Glutamatergic neuron (in vitro differentiated cells): ENCODE measurements at regions not wholly inside any gene's neighbourhood (a gene's known extent, or its start where the extent isn't known, plus 50 kb on each side); places are given as distances from the start of the nearest gene placed in this dataset.

ENCODE experiments used
- DNase-seq: peaks from one replicate; pipeline ENCODE4 v3.0.0; 2022
- H3K27ac Mint-ChIP-seq: one replicate; pipeline ENCODE4 v1.8.0; 2020; ENCODE audit warnings: mild to moderate bottlenecking, mixed read lengths, inconsistent platforms; ENCODE audit not compliant: unreplicated experiment
- H3K27me3 Mint-ChIP-seq: one replicate; pipeline ENCODE4 v1.8.0; 2020; ENCODE audit warnings: mild to moderate bottlenecking, moderate library complexity, mixed read lengths, inconsistent platforms; ENCODE audit not compliant: unreplicated experiment
- H3K36me3 Mint-ChIP-seq: one replicate; pipeline ENCODE4 v1.8.0; 2020; ENCODE audit warnings: mild to moderate bottlenecking, mixed read lengths, inconsistent platforms; ENCODE audit not compliant: unreplicated experiment
- H3K4me1 Mint-ChIP-seq: one replicate; pipeline ENCODE4 v1.8.0; 2020; ENCODE audit warnings: mild to moderate bottlenecking, low read depth, mixed read lengths, inconsistent platforms; ENCODE audit not compliant: unreplicated experiment
- H3K4me3 Mint-ChIP-seq: one replicate; pipeline ENCODE4 v1.8.0; 2020; ENCODE audit warnings: mild to moderate bottlenecking, mixed read lengths, inconsistent platforms; ENCODE audit not compliant: unreplicated experiment
- H3K9me3 Mint-ChIP-seq: one replicate; pipeline ENCODE4 v1.8.0; 2020; ENCODE audit warnings: mild to moderate bottlenecking, moderate library complexity, mixed read lengths, inconsistent platforms; ENCODE audit not compliant: unreplicated experiment
- TF ChIP-seq, protein P1 (sequence below): fragments of 200-600 bp; sonication (generic); IDR thresholded peaks from one replicate; pipeline ENCODE4 v1.5.0; 2021; ENCODE audit not compliant: partially characterized antibody, unreplicated experiment

DNA sequence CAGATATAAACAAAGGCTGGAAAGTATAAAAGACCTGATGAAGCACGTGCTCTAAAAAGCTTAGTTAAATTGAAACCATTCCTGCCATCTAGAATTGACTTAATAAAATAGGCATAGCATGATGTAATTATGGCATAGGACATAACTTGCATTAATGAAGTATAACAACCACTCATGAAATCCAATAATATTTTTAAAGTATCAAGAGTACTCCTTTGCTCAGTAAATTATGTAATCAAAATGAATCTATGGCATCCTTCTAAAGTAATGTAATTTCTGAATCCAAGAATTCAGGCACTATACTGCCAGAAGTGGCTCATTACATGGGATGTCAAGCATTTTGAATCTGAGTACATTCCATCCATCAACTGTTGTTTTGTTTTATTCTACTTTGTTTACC is 548.5 kb upstream of the NRP1 start:
- no peak overlapping the region for H3K4me3 Mint-ChIP-seq
- no peaks in the 10 kb centered on the region for H3K36me3 Mint-ChIP-seq
- no peaks in the 10 kb centered on the region for H3K4me1 Mint-ChIP-seq
- H3K9me3 Mint-ChIP-seq: no peaks in the 10 kb centered on the region
- DNase-seq: no peak
- TF ChIP-seq, protein P1, sequence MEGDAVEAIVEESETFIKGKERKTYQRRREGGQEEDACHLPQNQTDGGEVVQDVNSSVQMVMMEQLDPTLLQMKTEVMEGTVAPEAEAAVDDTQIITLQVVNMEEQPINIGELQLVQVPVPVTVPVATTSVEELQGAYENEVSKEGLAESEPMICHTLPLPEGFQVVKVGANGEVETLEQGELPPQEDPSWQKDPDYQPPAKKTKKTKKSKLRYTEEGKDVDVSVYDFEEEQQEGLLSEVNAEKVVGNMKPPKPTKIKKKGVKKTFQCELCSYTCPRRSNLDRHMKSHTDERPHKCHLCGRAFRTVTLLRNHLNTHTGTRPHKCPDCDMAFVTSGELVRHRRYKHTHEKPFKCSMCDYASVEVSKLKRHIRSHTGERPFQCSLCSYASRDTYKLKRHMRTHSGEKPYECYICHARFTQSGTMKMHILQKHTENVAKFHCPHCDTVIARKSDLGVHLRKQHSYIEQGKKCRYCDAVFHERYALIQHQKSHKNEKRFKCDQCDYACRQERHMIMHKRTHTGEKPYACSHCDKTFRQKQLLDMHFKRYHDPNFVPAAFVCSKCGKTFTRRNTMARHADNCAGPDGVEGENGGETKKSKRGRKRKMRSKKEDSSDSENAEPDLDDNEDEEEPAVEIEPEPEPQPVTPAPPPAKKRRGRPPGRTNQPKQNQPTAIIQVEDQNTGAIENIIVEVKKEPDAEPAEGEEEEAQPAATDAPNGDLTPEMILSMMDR: no peak
- no peak overlapping the region for H3K27ac Mint-ChIP-seq
- H3K27me3 Mint-ChIP-seq: no peaks in the 10 kb centered on the region

DNA sequence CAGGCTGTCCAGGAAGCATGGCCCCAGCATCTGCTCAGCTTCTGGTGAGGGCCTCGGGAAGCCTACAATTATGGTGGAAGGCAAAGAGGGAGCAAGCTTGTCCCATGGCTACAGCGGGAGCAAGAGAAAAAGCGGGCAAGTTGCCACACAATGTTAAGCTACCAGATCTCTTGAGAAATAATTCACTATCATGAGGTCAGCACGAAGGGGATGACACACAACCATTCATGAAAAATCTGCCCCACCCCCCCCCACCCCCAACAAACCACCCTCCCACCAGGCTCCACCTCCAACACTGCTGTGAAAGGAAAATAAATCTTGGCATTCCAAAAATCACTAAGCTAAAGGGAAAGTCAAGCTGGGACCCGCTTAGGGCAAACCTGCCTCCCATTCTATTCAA is 545.8 kb upstream of the NRP1 start:
- Mint-ChIP-seq H3K36me3 (no peaks in the 10 kb centered on the region), H3K27me3 (no peaks in the 10 kb centered on the region), H3K27ac (no peak overlapping the region), H3K4me1 (no peaks in the 10 kb centered on the region), H3K4me3 (no peak overlapping the region), H3K9me3 (no peaks in the 10 kb centered on the region)
- TF ChIP-seq, protein P1: no peak
- no peak for DNase-seq

DNA sequence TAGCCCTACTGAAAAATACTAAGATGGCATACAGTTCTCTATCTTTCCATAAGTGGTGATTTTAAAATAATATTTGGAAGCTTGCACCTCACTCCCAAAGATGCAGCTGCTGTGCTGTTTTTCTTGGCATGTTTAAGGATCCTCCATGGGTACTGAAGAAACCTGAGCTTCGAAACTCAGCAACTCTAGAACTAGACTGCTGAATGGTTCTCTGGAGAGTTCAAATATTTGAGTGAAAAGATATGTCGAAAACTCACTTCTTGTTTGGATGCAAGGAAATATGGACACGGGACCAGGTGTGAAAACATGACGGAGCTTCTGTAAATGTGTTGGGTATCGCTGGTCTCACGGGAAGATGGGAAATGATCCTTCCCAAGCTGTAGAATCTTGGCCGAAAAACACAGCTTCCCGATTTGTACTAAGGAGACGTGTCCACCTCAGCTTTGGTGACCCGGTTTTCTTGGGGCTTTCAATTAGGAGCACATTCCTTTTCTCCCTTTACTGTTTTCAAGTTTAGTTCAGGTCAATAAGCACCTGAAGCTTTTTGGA is 543.8 kb upstream of the NRP1 start:
- Mint-ChIP-seq H3K27me3 (no peaks in the 10 kb centered on the region), H3K9me3 (no peaks in the 10 kb centered on the region), H3K36me3 (no peaks in the 10 kb centered on the region), H3K27ac (no peak overlapping the region), H3K4me3 (no peak overlapping the region), H3K4me1 (no peaks in the 10 kb centered on the region)
- DNase-seq: no peak
- TF ChIP-seq, protein P1: no peak

DNA sequence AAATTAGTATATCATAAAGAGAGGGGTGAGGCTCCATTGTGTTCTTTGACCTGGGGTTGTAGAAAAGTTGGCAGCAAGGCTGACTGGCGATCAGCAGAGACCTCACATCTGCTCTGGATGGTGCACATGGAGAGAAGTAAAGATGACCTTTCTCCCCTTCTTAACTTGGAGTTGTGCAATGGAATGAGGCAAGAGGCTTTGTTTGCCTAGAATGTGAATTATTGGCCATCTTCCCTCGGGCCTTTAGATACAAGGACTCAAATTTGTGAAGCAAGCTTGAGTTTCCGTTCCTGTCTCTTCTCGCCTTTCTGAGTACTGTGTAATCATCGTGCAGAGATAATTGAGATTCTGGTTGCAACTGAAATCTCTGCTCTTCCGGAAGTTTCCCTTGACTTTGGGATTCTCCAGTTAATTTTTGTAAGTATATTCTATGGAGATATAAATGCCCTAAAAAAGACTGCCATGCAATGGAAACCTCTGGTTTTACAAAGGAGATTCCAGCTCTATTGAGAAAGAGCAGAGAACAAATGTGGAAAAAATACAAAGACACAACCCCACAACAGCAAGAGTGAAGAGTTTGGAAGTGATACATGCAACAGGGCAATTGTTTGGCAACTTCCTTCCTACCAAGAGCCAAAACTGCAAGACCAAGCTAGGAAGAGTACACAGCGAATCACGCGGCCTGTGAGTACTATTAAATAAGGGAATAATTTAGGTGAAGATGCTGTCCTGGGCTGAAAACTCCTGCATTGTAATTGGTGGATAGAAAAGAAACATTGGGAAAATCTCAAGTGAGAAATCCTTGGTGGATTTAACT is 542.3 kb upstream of the NRP1 start:
- Mint-ChIP-seq H3K36me3 (no peaks in the 10 kb centered on the region), H3K9me3 (no peaks in the 10 kb centered on the region)

More for the DNA sequence above, 542.3 kb upstream of the NRP1 start:
- H3K4me3 Mint-ChIP-seq: no peak overlapping the region
- H3K27me3 Mint-ChIP-seq: no peaks in the 10 kb centered on the region
- H3K27ac Mint-ChIP-seq: no peak overlapping the region
- TF ChIP-seq, protein P1: no peak
- no peaks in the 10 kb centered on the region for H3K4me1 Mint-ChIP-seq
- no peak for DNase-seq
